HEK293 (cell line): ENCODE measurements at regions not wholly inside any gene's neighbourhood (a gene's known extent, or its start where the extent isn't known, plus 50 kb on each side); places are given as distances from the start of the nearest gene placed in this dataset.

Experiments
- CTCF ChIA-PET: fragments of 350-600 bp; formaldehyde crosslinking; extraction: SDS; loops from one replicate; lab custom pipeline; 2021; ENCODE audit warnings: antibody characterized with exemption; lab: Yijun Ruan, JAX
- POLR2A ChIA-PET: fragments of 300-600 bp; formaldehyde crosslinking; extraction: SDS; loops from one replicate; lab custom pipeline; 2020; ENCODE audit warnings: antibody characterized with exemption, inconsistent platforms; lab: Yijun Ruan, JAX
- H3K27ac ChIP-seq: fragments of 200-500 bp; sonication (Bioruptor generic); 2 replicates; pipeline ENCODE4 v1.5.1; 2014; ENCODE audit warnings: low read depth, low read length, control low read depth, inconsistent platforms; ENCODE audit errors: extremely low read depth
- H3K36me3 ChIP-seq, 2 experiments: fragments of 200-500 bp in 1 of 2; sonication (Bioruptor generic) in 1 of 2; 1 replicate in 1 of 2; 2 replicates in 1 of 2; pipeline ENCODE4 v1.5.1; 2014 to 2017; ENCODE audit warnings: inconsistent platforms in 2 of 2, low read length in 2 of 2; ENCODE audit not compliant: control insufficient read depth in 2 of 2, insufficient read depth in 1 of 2
- H3K4me1 ChIP-seq: fragments of 200-500 bp; sonication (Bioruptor generic); 2 replicates; pipeline ENCODE4 v1.5.1; 2014; ENCODE audit warnings: mild to moderate bottlenecking, low read length, inconsistent platforms; ENCODE audit not compliant: control insufficient read depth, insufficient read depth
- H3K4me3 ChIP-seq: 2 replicates; pipeline ENCODE4 v1.5.1; 2011; ENCODE audit warnings: low read depth, mild to moderate bottlenecking, control low read depth, low read length, moderate library complexity
- H3K9me3 ChIP-seq: fragments of 200-500 bp; sonication (Bioruptor generic); 2 replicates; pipeline ENCODE4 v1.5.1; 2014; ENCODE audit warnings: low read depth, low read length, inconsistent platforms; ENCODE audit not compliant: control insufficient read depth, insufficient read depth
- KLF7 ChIP-seq: fragments of 450-650 bp; formaldehyde crosslinking; IDR thresholded peaks from 2 replicates; pipeline ENCODE4 v1.5.1; 2016; ENCODE audit warnings: missing biosample characterization, missing genetic modification characterization, borderline replicate concordance
- PBX3 ChIP-seq: sonication (generic); formaldehyde crosslinking; IDR thresholded peaks from 2 replicates; pipeline ENCODE4 v1.8.1; 2022; ENCODE audit warnings: mild to moderate bottlenecking, moderate library complexity, missing genetic modification reagents
- PRDM4 ChIP-seq: fragments of 450-650 bp; formaldehyde crosslinking; IDR thresholded peaks from 2 replicates; pipeline ENCODE4 v1.5.1; 2017; ENCODE audit warnings: missing biosample characterization, missing genetic modification characterization
- SALL2 ChIP-seq: fragments of 450-650 bp; formaldehyde crosslinking; IDR thresholded peaks from 2 replicates; pipeline ENCODE4 v1.5.0; 2017; ENCODE audit warnings: missing biosample characterization, mild to moderate bottlenecking, missing genetic modification characterization, borderline replicate concordance
- SCRT2 ChIP-seq: fragments of 450-650 bp; formaldehyde crosslinking; IDR thresholded peaks from 2 replicates; pipeline ENCODE4 v1.5.1; 2016; ENCODE audit warnings: missing biosample characterization, missing genetic modification characterization
- ZBTB1 ChIP-seq: fragments of 450-650 bp; formaldehyde crosslinking; IDR thresholded peaks from 2 replicates; pipeline ENCODE4 v1.5.1; 2016; ENCODE audit warnings: missing biosample characterization, missing genetic modification characterization
- ZBTB20 ChIP-seq: fragments of 450-650 bp; formaldehyde crosslinking; IDR thresholded peaks from 2 replicates; pipeline ENCODE4 v1.5.1; 2016; ENCODE audit warnings: missing biosample characterization, missing genetic modification characterization
- ZNF114 ChIP-seq: fragments of 450-650 bp; formaldehyde crosslinking; IDR thresholded peaks from 2 replicates; pipeline ENCODE4 v1.5.0; 2017; ENCODE audit warnings: missing biosample characterization, missing genetic modification characterization
- ZNF169 ChIP-seq: fragments of 450-650 bp; formaldehyde crosslinking; IDR thresholded peaks from 2 replicates; pipeline ENCODE4 v1.5.1; 2016; ENCODE audit warnings: missing biosample characterization, missing genetic modification characterization
- ZNF26 ChIP-seq: fragments of 450-650 bp; formaldehyde crosslinking; IDR thresholded peaks from 2 replicates; pipeline ENCODE4 v1.5.1; 2016; ENCODE audit warnings: missing biosample characterization, missing genetic modification characterization
- ZNF292 ChIP-seq: fragments of 450-650 bp; formaldehyde crosslinking; IDR thresholded peaks from 2 replicates; pipeline ENCODE4 v1.5.1; 2016; ENCODE audit warnings: low read depth, missing biosample characterization, missing genetic modification characterization, borderline replicate concordance
- ZNF366 ChIP-seq: fragments of 450-650 bp; formaldehyde crosslinking; conservative IDR thresholded peaks from 2 replicates; pipeline ENCODE4 v1.5.1; 2016; ENCODE audit warnings: missing biosample characterization, missing genetic modification characterization
- ZNF394 ChIP-seq: fragments of 450-650 bp; formaldehyde crosslinking; IDR thresholded peaks from 2 replicates; pipeline ENCODE4 v1.5.1; 2016; ENCODE audit warnings: missing biosample characterization, missing genetic modification characterization, mild to moderate bottlenecking, moderate library complexity, borderline replicate concordance
- ZNF423 ChIP-seq: fragments of 450-650 bp; formaldehyde crosslinking; IDR thresholded peaks from 2 replicates; pipeline ENCODE4 v1.5.1; 2016; ENCODE audit warnings: missing biosample characterization, missing genetic modification characterization
- ZNF426 ChIP-seq: fragments of 450-650 bp; formaldehyde crosslinking; IDR thresholded peaks from 2 replicates; pipeline ENCODE4 v1.5.1; 2017; ENCODE audit warnings: missing biosample characterization, missing genetic modification characterization, mild to moderate bottlenecking, inconsistent platforms, moderate library complexity
- ZNF555 ChIP-seq: fragments of 450-650 bp; formaldehyde crosslinking; conservative IDR thresholded peaks from 2 replicates; pipeline ENCODE4 v1.5.1; 2017; ENCODE audit warnings: missing biosample characterization, mild to moderate bottlenecking, missing genetic modification characterization, inconsistent platforms
- ZNF645 ChIP-seq: fragments of 450-650 bp; formaldehyde crosslinking; IDR thresholded peaks from 2 replicates; pipeline ENCODE4; 2016; ENCODE audit warnings: missing biosample characterization, missing genetic modification characterization
- ZNF792 ChIP-seq: fragments of 450-650 bp; formaldehyde crosslinking; IDR thresholded peaks from 2 replicates; pipeline ENCODE4 v1.5.1; 2016; ENCODE audit warnings: missing biosample characterization, missing genetic modification characterization
- ZNF837 ChIP-seq: fragments of 450-650 bp; formaldehyde crosslinking; IDR thresholded peaks from 2 replicates; pipeline ENCODE4 v1.5.1; 2016; ENCODE audit warnings: missing biosample characterization, missing genetic modification characterization

GRCh38 chr6:146865756-146866379, 267.1 kb downstream of the ADGB start:
- H3K36me3 ChIP-seq, result no peaks in the 10 kb centered on the region
- CTCF ChIA-PET, result interaction anchor here (0.5 to 1.1 kb wide), 3 partner anchors 8 to 160 kb away, joined by 3 to 4 read pairs (median 3); no protein-coding TSS in a partner anchor
- H3K9me3 ChIP-seq, result no peaks in the 10 kb centered on the region
- H3K4me1 ChIP-seq, result no peaks in the 10 kb centered on the region
- POLR2A ChIA-PET, result no interaction called here
- H3K4me3 ChIP-seq, result no peak overlapping the region
- H3K27ac ChIP-seq, result no peak overlapping the region
- no peak for TF ChIP-seq ZBTB1 (tag by site-specific recombination)
- no peak for TF ChIP-seq PBX3 (CRISPR knock-in tag)
- peak; percentile 29; the same call in 1 of the 2 replicates for TF ChIP-seq ZNF366
- TF ChIP-seq KLF7 (tag by site-specific recombination), result no peak
- no peak for TF ChIP-seq ZNF292
- no peak for TF ChIP-seq ZNF555 (tag by site-specific recombination)

GRCh38 chr6:146866731-146867414, 268.1 kb downstream of the ADGB start:
- no peak for TF ChIP-seq ZNF169
- TF ChIP-seq ZNF114 (tag by site-specific recombination), result no peak
- TF ChIP-seq ZNF423 (tag by site-specific recombination), result no peak
- TF ChIP-seq ZNF426, result peak; percentile 41
- TF ChIP-seq ZNF645 (tag by site-specific recombination), result no peak
- no peak for TF ChIP-seq ZNF792 (tag by site-specific recombination)
- TF ChIP-seq ZNF26 (tag by site-specific recombination), result no peak
- no peak for TF ChIP-seq SALL2
- peak; percentile 58; the same call in 1 of the 2 replicates for TF ChIP-seq ZNF394 (tag by site-specific recombination)
- TF ChIP-seq ZNF555 (tag by site-specific recombination), result peak; percentile 20; the same call in 1 of the 2 replicates
- Histone ChIP-seq H3K27ac (no peak overlapping the region), H3K4me3 (no peak overlapping the region), H3K36me3 (no peaks in the 10 kb centered on the region), H3K9me3 (no peaks in the 10 kb centered on the region), H3K4me1 (peaks cover 3% of the 10 kb centered on the region; the same call in 1 of the 2 replicates)
- ChIA-PET CTCF (interaction anchor here (0.7 to 1.3 kb wide), 4 partner anchors 9 to 420 kb away, joined by 3 to 6 read pairs (median 4); no protein-coding TSS in a partner anchor), POLR2A (no interaction called here)

- no peak overlapping the region for H3K4me3 ChIP-seq
- H3K4me1 ChIP-seq, result peaks cover 5% of the 10 kb centered on the region; the same call in 1 of the 2 replicates
- POLR2A ChIA-PET, result no interaction called here
- CTCF ChIA-PET, result interaction anchor here (0.6 kb wide), 1 partner anchor 523 kb away, joined by 3 read pairs; no protein-coding TSS in a partner anchor
- no peaks in the 10 kb centered on the region for H3K36me3 ChIP-seq
- H3K9me3 ChIP-seq, result no peaks in the 10 kb centered on the region
- no peak overlapping the region for H3K27ac ChIP-seq
- 0 out of 2 replicates have a peak, but pooled peaks have one; percentile 44 for TF ChIP-seq PRDM4
- peak; percentile 45; the same call in 1 of the 2 replicates for TF ChIP-seq SCRT2
- no peak for TF ChIP-seq ZNF837 (tag by site-specific recombination)
- peak; percentile 54; the same call in 1 of the 2 replicates for TF ChIP-seq ZBTB20
- TF ChIP-seq, all 188 proteins: peak for 3
These were observed 270.0 kb downstream of the ADGB start for GRCh38 chr6:146868671-146869209.
